KOPT-K1 (cell line): ENCODE measurements at regions not wholly inside any gene's neighbourhood (a gene's known extent, or its start where the extent isn't known, plus 50 kb on each side); places are given as distances from the start of the nearest gene placed in this dataset.

Experiments used
- H3K27ac ChIP-seq: fragments of 200-600 bp; sonication (generic); 2 replicates; pipeline ENCODE4 v1.5.1; 2016; ENCODE audit warnings: antibody characterized with exemption, mild to moderate bottlenecking, low read depth, low read length; ENCODE audit not compliant: poor library complexity, severe bottlenecking
- H3K36me3 ChIP-seq: fragments of 200-600 bp; sonication (generic); 2 replicates; pipeline ENCODE4 v1.5.1; 2017; ENCODE audit warnings: antibody characterized with exemption, mild to moderate bottlenecking, low read length, moderate library complexity; ENCODE audit not compliant: insufficient read depth
- H3K9me3 ChIP-seq: fragments of 200-600 bp; sonication (generic); 2 replicates; pipeline ENCODE4 v1.5.1; 2017; ENCODE audit warnings: antibody characterized with exemption, low read length, mild to moderate bottlenecking; ENCODE audit not compliant: insufficient read depth, poor library complexity, severe bottlenecking

GRCh38 chr6:165890404-165890735 is 227.3 kb upstream of the PDE10A start:
- no peak overlapping the region for H3K27ac ChIP-seq
- H3K9me3 ChIP-seq = peaks cover 16% of the 10 kb centered on the region
- H3K36me3 ChIP-seq = no peaks in the 10 kb centered on the region

DNA sequence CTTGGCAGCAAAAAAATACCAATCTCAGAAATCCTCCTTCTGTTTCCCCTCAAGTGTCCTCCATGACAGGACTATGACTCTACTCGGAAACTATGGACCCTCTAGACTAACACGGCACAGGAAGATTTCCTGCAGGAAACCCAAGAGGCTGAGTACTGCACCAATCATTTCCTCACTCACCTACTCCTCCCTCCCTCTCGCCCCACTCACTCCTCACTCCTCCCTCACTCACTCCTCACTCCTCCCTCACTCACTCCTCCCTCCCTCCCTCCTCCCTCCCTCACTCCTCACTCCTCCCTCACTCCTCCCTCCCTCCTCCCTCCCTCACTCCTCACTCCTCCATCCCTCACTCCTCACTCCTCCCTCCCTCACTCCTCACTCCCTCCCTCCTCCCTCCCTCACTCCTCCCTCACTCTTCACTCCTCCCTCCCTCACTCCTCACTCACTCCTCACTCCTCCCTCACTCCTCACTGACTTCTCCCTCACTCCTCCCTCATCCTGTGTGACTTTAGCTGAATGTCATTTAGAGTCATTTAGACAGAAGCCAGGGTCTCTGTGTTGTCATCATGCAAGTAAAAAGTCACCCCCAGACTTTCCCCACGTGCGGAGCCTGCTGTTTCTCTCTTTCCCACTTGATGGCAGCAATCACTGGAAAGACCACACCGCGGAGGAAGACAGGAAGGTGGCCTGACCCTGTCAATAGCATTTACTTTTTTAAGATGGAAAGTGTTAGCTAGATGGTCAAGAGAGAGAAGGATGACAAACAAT is 226.8 kb upstream of the PDE10A start:
- Histone ChIP-seq H3K9me3 (peaks cover 16% of the 10 kb centered on the region), H3K36me3 (no peaks in the 10 kb centered on the region), H3K27ac (no peak overlapping the region)

- H3K9me3 ChIP-seq = peaks cover 16% of the 10 kb centered on the region
- H3K27ac ChIP-seq = no peak overlapping the region
- no peaks in the 10 kb centered on the region for H3K36me3 ChIP-seq
Observed at GRCh38 chr6:165886169-165886568, 223.1 kb upstream of the PDE10A start.

- Histone ChIP-seq H3K36me3 (no peaks in the 10 kb centered on the region), H3K27ac (no peak overlapping the region), H3K9me3 (peaks cover 16% of the 10 kb centered on the region)
Observed at GRCh38 chr6:165884813-165885765, 222.0 kb upstream of the PDE10A start.

GRCh38 chr6:165883851-165884640 is 221.0 kb upstream of the PDE10A start:
- no peak overlapping the region for H3K27ac ChIP-seq
- H3K9me3 ChIP-seq = peaks cover 16% of the 10 kb centered on the region
- H3K36me3 ChIP-seq = no peaks in the 10 kb centered on the region

DNA sequence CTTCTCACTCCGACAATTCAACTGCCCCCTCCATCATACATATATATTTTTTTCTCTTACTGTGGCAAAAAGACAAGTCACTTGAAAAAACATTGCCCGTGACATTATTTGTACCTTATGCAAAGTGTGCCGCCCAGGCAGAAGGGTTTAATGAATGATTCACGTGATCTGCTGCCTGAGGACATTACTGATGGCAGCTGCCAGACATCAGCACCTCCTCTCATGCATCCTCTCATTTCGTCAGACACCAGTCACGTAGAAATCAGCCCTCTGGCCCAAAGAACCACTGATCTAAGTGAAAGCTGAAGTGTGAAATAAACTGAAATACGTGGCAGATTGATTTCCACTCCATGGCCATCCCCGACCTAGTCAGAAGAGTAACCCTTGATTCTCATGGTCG is 218.8 kb upstream of the PDE10A start:
- Histone ChIP-seq H3K9me3 (peaks cover 11% of the 10 kb centered on the region), H3K27ac (no peak overlapping the region), H3K36me3 (no peaks in the 10 kb centered on the region)

- no peak overlapping the region for H3K27ac ChIP-seq
- H3K9me3 ChIP-seq = peaks cover 5% of the 10 kb centered on the region
- H3K36me3 ChIP-seq = no peaks in the 10 kb centered on the region
Observed at GRCh38 chr6:165880686-165881085, 217.6 kb upstream of the PDE10A start.

DNA sequence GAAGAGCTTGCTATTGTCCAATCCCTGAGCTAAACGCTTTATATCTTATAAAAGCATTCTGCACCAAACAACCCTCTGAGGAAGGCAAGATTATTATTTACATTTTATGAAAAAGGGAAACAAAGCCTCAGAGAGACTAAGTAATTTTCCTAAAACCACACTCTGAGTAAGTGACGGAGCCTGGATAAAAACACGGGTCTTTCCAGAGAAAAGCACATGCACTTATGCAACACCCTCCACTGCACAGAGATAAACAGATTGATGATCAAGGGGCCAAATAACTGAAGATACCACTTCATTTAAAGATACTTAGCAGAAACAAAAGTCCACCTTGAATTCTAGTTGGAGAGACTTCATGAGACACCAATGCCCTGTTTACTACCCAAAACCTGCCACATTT is 214.7 kb upstream of the PDE10A start:
- Histone ChIP-seq H3K36me3 (no peaks in the 10 kb centered on the region), H3K27ac (no peak overlapping the region), H3K9me3 (peaks cover 5% of the 10 kb centered on the region)

GRCh38 chr6:165877192-165877591 is 214.2 kb upstream of the PDE10A start:
- peaks cover 5% of the 10 kb centered on the region for H3K9me3 ChIP-seq
- no peaks in the 10 kb centered on the region for H3K36me3 ChIP-seq
- H3K27ac ChIP-seq = no peak overlapping the region

GRCh38 chr6:165876588-165876987 is 213.5 kb upstream of the PDE10A start:
- H3K27ac ChIP-seq = no peak overlapping the region
- H3K36me3 ChIP-seq = no peaks in the 10 kb centered on the region
- H3K9me3 ChIP-seq = peaks cover 5% of the 10 kb centered on the region

DNA sequence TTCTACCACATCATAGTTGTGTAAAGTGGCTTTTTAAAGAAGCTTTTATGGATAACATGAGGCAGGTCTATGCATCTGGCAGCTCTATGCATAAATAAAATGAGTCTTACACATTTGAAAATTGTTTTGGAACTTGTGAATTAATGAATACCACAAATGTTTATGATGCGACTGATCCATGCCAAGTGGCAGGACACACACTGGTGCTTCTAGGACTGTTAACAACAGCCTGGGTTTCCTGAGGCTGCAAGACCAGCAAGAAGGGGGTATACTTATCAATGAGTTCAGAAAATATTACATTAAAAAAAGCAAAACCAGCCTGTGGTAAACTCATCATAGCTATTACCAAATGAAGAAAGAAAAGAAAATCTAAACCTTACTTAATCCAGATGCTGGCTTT is 212.9 kb upstream of the PDE10A start:
- Histone ChIP-seq H3K9me3 (peaks cover 5% of the 10 kb centered on the region), H3K36me3 (no peaks in the 10 kb centered on the region)

GRCh38 chr6:165873976-165874375 is 210.9 kb upstream of the PDE10A start:
- no peak overlapping the region for H3K27ac ChIP-seq
- H3K9me3 ChIP-seq = peaks cover 17% of the 10 kb centered on the region
- no peaks in the 10 kb centered on the region for H3K36me3 ChIP-seq

More for the DNA sequence above, 212.9 kb upstream of the PDE10A start:
- H3K27ac ChIP-seq = no peak overlapping the region

- no peak overlapping the region for H3K27ac ChIP-seq
- peaks cover 15% of the 10 kb centered on the region for H3K9me3 ChIP-seq
- H3K36me3 ChIP-seq = no peaks in the 10 kb centered on the region
Observed at GRCh38 chr6:165872811-165873210, 209.8 kb upstream of the PDE10A start.

GRCh38 chr6:165872311-165872710 is 209.3 kb upstream of the PDE10A start:
- Histone ChIP-seq H3K9me3 (peaks cover 15% of the 10 kb centered on the region), H3K36me3 (no peaks in the 10 kb centered on the region), H3K27ac (no peak overlapping the region)

DNA sequence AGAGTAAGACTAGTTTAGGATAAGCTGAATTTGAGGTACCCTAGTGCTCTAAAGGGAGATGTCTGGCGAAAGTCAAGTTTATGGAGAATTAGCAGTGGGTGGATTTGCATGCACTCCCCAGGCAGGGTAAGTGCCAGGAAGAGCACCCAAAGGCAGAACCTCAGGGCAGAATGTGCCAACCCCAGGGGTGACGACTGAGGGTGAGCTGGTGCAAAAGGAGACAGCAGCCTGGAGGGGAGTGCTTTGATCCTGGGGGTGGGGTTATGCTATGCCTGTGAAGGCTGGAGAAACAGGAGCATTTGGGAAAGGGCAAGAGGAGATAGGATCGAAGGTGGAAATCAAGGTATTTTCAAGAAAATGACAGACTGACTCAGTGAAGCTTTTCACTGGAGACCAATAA is 208.5 kb upstream of the PDE10A start:
- Histone ChIP-seq H3K36me3 (no peaks in the 10 kb centered on the region), H3K9me3 (peaks cover 22% of the 10 kb centered on the region), H3K27ac (no peak overlapping the region)
